Stomach (tissue), 8 donors: ENCODE measurements at regions not wholly inside any gene's neighbourhood (a gene's known extent, or its start where the extent isn't known, plus 50 kb on each side); places are given as distances from the start of the nearest gene placed in this dataset.
A peak's percentile ranks its signal among the peaks of the same experiment; 100 is the strongest.

Experiments used
- DNase-seq, 2 donors: peaks; one replicate each; pipeline versions ENCODE4 v3.0.0 to v3.0.0-alpha.2; 2013 to 2019
- H3K27ac ChIP-seq, 5 donors: fragments of 200-600 bp in 4 of 5; sonication (generic) in 4 of 5; one replicate each; pipeline ENCODE4 v1.5.1; 2013 to 2019; ENCODE audit warnings: mild to moderate bottlenecking in 1 of 5, moderate library complexity in 1 of 5
- H3K27me3 ChIP-seq, 3 donors: fragments of 200-600 bp; sonication (generic); one replicate each; pipeline ENCODE4 v1.5.1; 2017 to 2019; ENCODE audit warnings: mixed run types in 1 of 3
- H3K36me3 ChIP-seq, 4 donors: fragments of 200-600 bp; sonication (generic); 1 replicate in 3 of 4; 2 replicates in 1 of 4; pipeline ENCODE4 v1.5.1; 2016 to 2019
- H3K4me1 ChIP-seq, 4 donors: fragments of 200-600 bp; sonication (generic); one replicate each; pipeline ENCODE4 v1.5.1; 2016 to 2019
- H3K4me3 ChIP-seq, 4 donors: fragments of 200-600 bp; sonication (generic) in 3 of 4; one replicate each; pipeline ENCODE4 v1.5.1; 2016 to 2019; ENCODE audit warnings: mild to moderate bottlenecking in 1 of 4
- H3K9me3 ChIP-seq, 4 donors: fragments of 200-600 bp; sonication (generic); one replicate each; pipeline ENCODE4 v1.5.1; 2016 to 2019
- EP300 ChIP-seq: sonication (generic); formaldehyde crosslinking; IDR thresholded peaks from one replicate; pipeline ENCODE4 v1.6.1; 2017; ENCODE audit warnings: antibody characterized with exemption
- POLR2A ChIP-seq, 4 donors: fragments of 450-650 bp; IDR thresholded peaks; one replicate each; pipeline ENCODE4 v1.6.1; 2016; ENCODE audit warnings: antibody characterized with exemption in 4 of 4, control low read depth in 2 of 4, mild to moderate bottlenecking in 1 of 4, moderate library complexity in 1 of 4
- POLR2AphosphoS5 ChIP-seq, 3 donors: sonication (generic); formaldehyde crosslinking; IDR thresholded peaks; one replicate each; pipeline ENCODE4 v1.6.1; 2016; ENCODE audit warnings: antibody characterized with exemption in 3 of 3
- WGBS, 5 donors: extraction: QIAGEN DNeasy Blood & Tissue Kit in 3 of 5; methylation state at CpG; one replicate each; pipeline versions ENCODE4 v1.1.5 to v1.1.7; 2013 to 2018; 5-methylcytosine and 5-hydroxymethylcytosine counted together
- intact Hi-C: fragments of 100-400 bp; cut with DNase I; formaldehyde crosslinking; loops from one replicate; pipeline ENCODE4 v1.15.1; 2023; ENCODE audit warnings: low total_unique reads
- TF ChIP-seq, protein P1 (sequence below), 7 experiments: fragments of 450-650 bp in 4 of 7; fragments of 200-600 bp in 3 of 7; sonication (generic) in 3 of 7; IDR thresholded peaks; one replicate each; pipeline ENCODE4 v1.5.1; 2016 to 2019; ENCODE audit warnings: antibody characterized with exemption in 7 of 7, control low read depth in 2 of 7, mild to moderate bottlenecking in 1 of 7
- donor health status: healthy with polysubstance abuse.
- donor health status: Bipolar disorder and iron deficiency.
- donor health status: healthy.

DNA sequence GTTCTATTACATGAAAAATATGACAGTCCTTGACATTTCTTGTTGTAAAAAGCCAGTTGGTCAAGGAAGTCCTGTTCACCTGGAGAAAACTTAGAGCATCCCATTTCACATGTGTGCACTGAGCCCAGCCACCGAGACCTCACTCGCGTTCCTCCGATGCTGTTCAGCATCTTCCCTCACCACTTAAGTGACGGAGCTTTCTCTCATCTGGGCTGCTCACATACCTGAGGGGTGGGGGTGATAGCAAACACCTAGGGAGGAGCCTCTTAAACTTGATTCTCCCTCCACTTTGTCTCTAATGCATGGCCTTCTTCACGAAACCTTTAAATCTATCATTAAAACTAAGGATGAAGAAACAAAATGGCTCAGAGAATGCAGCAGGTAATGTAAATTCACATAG is 950.2 kb downstream of the GATA3 start:
- TF ChIP-seq POLR2A (IDR thresholded peaks at IDR 0.05) (no peak), EP300 (no peak), POLR2AphosphoS5 (IDR thresholded peaks at IDR 0.05) (no peak)
- TF ChIP-seq, protein P1, sequence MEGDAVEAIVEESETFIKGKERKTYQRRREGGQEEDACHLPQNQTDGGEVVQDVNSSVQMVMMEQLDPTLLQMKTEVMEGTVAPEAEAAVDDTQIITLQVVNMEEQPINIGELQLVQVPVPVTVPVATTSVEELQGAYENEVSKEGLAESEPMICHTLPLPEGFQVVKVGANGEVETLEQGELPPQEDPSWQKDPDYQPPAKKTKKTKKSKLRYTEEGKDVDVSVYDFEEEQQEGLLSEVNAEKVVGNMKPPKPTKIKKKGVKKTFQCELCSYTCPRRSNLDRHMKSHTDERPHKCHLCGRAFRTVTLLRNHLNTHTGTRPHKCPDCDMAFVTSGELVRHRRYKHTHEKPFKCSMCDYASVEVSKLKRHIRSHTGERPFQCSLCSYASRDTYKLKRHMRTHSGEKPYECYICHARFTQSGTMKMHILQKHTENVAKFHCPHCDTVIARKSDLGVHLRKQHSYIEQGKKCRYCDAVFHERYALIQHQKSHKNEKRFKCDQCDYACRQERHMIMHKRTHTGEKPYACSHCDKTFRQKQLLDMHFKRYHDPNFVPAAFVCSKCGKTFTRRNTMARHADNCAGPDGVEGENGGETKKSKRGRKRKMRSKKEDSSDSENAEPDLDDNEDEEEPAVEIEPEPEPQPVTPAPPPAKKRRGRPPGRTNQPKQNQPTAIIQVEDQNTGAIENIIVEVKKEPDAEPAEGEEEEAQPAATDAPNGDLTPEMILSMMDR (IDR thresholded peaks at IDR 0.05) = no peak
- no peak for DNase-seq
- Histone ChIP-seq H3K9me3 (no peaks in the 10 kb centered on the region), H3K27ac (no peak overlapping the region), H3K36me3 (no peaks in the 10 kb centered on the region), H3K27me3 (no peaks in the 10 kb centered on the region), H3K4me1 (no peaks in the 10 kb centered on the region), H3K4me3 (no peak overlapping the region)
- intact Hi-C loops = no loop called here
- 83 to 87% (median 86%) methylated on average over 6 of the region's 6 CpGs for WGBS, 5 donors

DNA sequence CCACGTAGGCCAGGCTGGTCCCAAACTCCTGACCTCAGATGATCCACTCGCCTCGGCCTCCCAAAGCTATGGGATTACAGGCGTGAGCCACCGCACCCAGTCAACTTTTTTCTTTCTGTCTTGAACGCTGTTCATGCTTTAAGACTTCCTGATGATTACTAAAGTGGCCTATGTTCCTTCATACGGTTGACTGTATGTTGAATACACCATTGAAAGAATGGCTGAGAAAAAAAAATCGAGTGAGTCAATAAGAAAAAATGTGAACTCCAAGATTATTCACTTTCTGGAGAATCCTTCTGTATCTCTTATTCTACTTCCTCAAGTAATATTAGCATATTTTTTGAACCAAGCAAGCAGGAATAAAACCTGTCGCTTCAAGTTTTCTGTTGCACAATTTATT is 955.0 kb downstream of the GATA3 start:
- Histone ChIP-seq H3K4me1 (no peaks in the 10 kb centered on the region), H3K9me3 (no peaks in the 10 kb centered on the region), H3K4me3 (no peak overlapping the region), H3K36me3 (no peaks in the 10 kb centered on the region), H3K27me3 (no peaks in the 10 kb centered on the region), H3K27ac (no peak overlapping the region)
- TF ChIP-seq, protein P1 (IDR thresholded peaks at IDR 0.05) = no peak
- no peak for TF ChIP-seq POLR2A (IDR thresholded peaks at IDR 0.05)
- no peak for TF ChIP-seq EP300
- TF ChIP-seq POLR2AphosphoS5 (IDR thresholded peaks at IDR 0.05) = no peak
- DNase-seq = no peak
- 85 to 91% (median 87%) methylated on average over 9 of the region's 9 CpGs for WGBS, 5 donors
- intact Hi-C loops = no loop called here

DNA sequence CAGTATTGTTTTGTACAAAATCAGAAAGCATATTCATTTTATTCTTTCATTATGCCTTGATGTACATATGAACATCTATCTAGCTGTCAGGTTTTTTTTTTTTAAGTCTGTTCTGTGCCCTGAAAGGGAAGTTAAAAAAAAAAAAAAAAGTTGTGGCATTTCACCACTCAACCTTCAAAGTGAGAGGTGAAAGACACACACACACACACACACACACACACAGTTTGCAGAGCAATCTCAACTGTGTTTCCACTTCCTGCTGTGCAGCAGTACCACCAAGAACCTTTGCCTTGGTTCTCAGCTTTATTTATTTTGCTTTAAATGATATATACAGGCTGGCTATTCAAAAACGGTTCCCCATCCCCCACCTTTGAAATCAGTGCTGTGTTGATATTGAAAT is 955.6 kb downstream of the GATA3 start:
- DNase-seq = peak in 1 of 2 donors; percentile 73
- no peaks in the 10 kb centered on the region for H3K27me3 ChIP-seq
- 0 to 16% (median 2%) methylated on average over 1 of the region's 1 CpG for WGBS, 5 donors
- no peak overlapping the region for H3K4me3 ChIP-seq
- H3K4me1 ChIP-seq = no peaks in the 10 kb centered on the region
- H3K36me3 ChIP-seq = no peaks in the 10 kb centered on the region
- H3K9me3 ChIP-seq = no peaks in the 10 kb centered on the region
- intact Hi-C loops = no loop called here
- no peak overlapping the region for H3K27ac ChIP-seq
- TF ChIP-seq, protein P1 (IDR thresholded peaks at IDR 0.05) = no peak
- TF ChIP-seq EP300 (no peak), POLR2A (IDR thresholded peaks at IDR 0.05) (no peak), POLR2AphosphoS5 (IDR thresholded peaks at IDR 0.05) (no peak)

DNA sequence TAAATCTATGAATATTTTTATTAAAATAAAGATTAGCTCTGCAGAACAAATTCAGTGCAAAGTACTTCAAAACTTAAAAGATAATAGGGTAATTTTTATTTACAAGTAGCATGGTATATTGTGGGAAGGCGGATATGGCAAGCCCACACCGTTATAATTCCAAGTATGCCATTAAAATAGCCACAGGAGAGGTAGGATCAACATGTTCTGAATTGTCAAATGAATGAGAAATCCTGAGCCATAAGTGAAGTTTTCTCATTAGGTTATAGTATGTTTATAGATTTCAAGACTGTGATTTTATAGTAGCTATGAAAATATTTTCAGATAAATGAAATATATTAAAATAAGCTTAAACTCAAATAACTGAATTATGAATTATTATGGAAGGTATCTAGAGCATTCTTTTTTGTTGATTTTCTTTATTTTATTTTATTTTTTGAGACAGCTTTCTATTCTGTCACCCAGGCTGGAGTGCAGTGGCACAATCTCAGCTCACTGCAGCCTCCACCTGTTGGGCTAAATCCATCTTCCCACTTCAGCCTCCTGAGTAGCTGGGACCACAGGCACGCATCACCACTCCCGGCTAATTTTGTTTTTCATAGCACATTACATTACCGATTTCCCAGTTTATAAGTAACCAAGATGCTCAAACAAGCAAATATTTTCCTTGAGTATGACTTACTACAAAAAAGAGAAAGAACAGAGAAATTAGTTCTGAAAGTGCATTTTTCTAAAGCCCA is 956.6 kb downstream of the GATA3 start:
- no peak overlapping the region for H3K4me3 ChIP-seq
- intact Hi-C loops = no loop called here
- H3K4me1 ChIP-seq = no peaks in the 10 kb centered on the region
- no peaks in the 10 kb centered on the region for H3K9me3 ChIP-seq
- 67 to 81% (median 69%) methylated on average over 5 of the region's 5 CpGs for whole genome bisulfite sequencing, 5 donors
- TF ChIP-seq EP300 (no peak), POLR2AphosphoS5 (IDR thresholded peaks at IDR 0.05) (no peak), POLR2A (IDR thresholded peaks at IDR 0.05) (no peak)
- DNase-seq = no peak
- no peak overlapping the region for H3K27ac ChIP-seq
- no peaks in the 10 kb centered on the region for H3K36me3 ChIP-seq
- no peaks in the 10 kb centered on the region for H3K27me3 ChIP-seq

DNA sequence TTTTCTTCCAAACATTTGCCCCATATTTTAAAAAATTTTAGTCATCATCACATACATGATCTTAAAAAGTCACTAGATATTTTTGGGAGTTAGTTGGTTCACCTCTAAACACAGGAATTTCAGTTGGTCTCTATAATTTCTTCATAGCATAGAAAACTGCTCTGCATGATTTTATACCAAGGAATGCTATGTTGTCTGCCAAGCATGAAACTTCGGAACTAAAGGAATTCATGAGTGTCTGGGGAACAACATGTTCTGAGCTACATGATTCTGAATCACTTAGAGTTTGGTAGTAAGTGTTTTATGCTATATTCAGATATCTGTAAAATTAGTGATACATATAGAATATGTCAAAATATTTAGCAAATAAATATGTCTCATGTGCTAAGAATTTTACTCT is 957.8 kb downstream of the GATA3 start:
- no peaks in the 10 kb centered on the region for H3K9me3 ChIP-seq
- no peaks in the 10 kb centered on the region for H3K36me3 ChIP-seq
- TF ChIP-seq EP300 = no peak
- TF ChIP-seq, protein P1 (IDR thresholded peaks at IDR 0.05) = no peak
- no peak for TF ChIP-seq POLR2A (IDR thresholded peaks at IDR 0.05)
- TF ChIP-seq POLR2AphosphoS5 (IDR thresholded peaks at IDR 0.05) = no peak
- intact Hi-C loops = no loop called here
- no peak for DNase-seq
- no peak overlapping the region for H3K4me3 ChIP-seq
- no peak overlapping the region for H3K27ac ChIP-seq
- H3K4me1 ChIP-seq = no peaks in the 10 kb centered on the region
- 59 to 78% (median 73%) methylated on average over 1 of the region's 1 CpG for WGBS, 5 donors
- no peaks in the 10 kb centered on the region for H3K27me3 ChIP-seq
